Right lobe of liver (tissue), 4 donors: ENCODE measurements at regions not wholly inside any gene's neighbourhood (a gene's known extent, or its start where the extent isn't known, plus 50 kb on each side); places are given as distances from the start of the nearest gene placed in this dataset.

ENCODE experiments used
- POLR2A ChIP-seq: fragments of 450-650 bp; IDR thresholded peaks from one replicate; pipeline ENCODE4 v1.6.1; 2017; ENCODE audit warnings: antibody characterized with exemption, mild to moderate bottlenecking
- TF ChIP-seq, protein P1 (sequence below), 4 donors: fragments of 200-600 bp in 3 of 4; fragments of 450-650 bp in 1 of 4; IDR thresholded peaks; one replicate each; pipeline versions ENCODE4 v1.5.1 to v1.8.0; 2016 to 2022; ENCODE audit warnings: antibody characterized with exemption in 4 of 4, mild to moderate bottlenecking in 2 of 4
- donor health status: DM: no; HTN: no; CAD: no.
- donor health status: DM: no; HTN: no; CAD: no.
- donor health status: DM: no; HTN: yes; CAD: no.

DNA sequence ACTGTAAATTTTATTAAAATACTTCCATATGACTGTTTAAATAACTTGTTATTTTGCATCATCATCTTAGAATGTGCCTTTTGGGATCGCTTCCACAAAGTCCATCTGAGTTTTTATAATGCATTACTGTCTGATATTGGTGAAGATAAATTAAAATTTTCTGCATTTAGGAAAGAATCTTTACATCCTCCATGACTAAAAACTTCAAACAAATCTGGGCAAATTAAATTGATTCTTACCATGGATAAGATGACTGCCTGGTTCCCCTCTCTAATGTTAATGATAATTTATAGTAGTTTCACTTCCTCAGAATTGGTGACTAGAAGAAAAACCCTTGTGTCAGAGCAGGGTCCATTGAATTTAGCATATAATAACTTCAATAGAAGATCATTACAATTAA lies 94.7 kb upstream of the SLC38A4 start:
- TF ChIP-seq, protein P1, sequence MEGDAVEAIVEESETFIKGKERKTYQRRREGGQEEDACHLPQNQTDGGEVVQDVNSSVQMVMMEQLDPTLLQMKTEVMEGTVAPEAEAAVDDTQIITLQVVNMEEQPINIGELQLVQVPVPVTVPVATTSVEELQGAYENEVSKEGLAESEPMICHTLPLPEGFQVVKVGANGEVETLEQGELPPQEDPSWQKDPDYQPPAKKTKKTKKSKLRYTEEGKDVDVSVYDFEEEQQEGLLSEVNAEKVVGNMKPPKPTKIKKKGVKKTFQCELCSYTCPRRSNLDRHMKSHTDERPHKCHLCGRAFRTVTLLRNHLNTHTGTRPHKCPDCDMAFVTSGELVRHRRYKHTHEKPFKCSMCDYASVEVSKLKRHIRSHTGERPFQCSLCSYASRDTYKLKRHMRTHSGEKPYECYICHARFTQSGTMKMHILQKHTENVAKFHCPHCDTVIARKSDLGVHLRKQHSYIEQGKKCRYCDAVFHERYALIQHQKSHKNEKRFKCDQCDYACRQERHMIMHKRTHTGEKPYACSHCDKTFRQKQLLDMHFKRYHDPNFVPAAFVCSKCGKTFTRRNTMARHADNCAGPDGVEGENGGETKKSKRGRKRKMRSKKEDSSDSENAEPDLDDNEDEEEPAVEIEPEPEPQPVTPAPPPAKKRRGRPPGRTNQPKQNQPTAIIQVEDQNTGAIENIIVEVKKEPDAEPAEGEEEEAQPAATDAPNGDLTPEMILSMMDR (IDR thresholded peaks at IDR 0.05), result no peak
- TF ChIP-seq POLR2A, result no peak
